Neural cell (in vitro differentiated cells): ENCODE measurements at regions not wholly inside any gene's neighbourhood (a gene's known extent, or its start where the extent isn't known, plus 50 kb on each side); places are given as distances from the start of the nearest gene placed in this dataset.

Experiments used
- H2AFZ ChIP-seq: fragments of 200-600, 300-800 bp; sonication (generic), shearing (Covaris generic); 2 replicates; pipeline ENCODE4 v1.6.0; 2014; ENCODE audit warnings: low read depth, mild to moderate bottlenecking, antibody characterized with exemption, low read length, moderate library complexity
- H3F3A ChIP-seq: fragments of 200-600 bp; shearing (Covaris generic); 2 replicates; pipeline ENCODE4 v1.6.1; 2016; ENCODE audit warnings: mild to moderate bottlenecking, moderate library complexity, mixed read lengths, antibody characterized with exemption, low read length; ENCODE audit not compliant: insufficient read depth, poor library complexity, severe bottlenecking
- H3K27ac ChIP-seq: fragments of 200-600, 300-800 bp; sonication (generic), shearing (Covaris generic); 2 replicates; pipeline ENCODE4 v1.5.1; 2014; ENCODE audit warnings: mild to moderate bottlenecking, low read length, moderate library complexity
- H3K27me3 ChIP-seq: fragments of 300-800, 200-600 bp; sonication (generic), shearing (Covaris generic); 2 replicates; pipeline ENCODE4 v1.6.0; 2014; ENCODE audit warnings: mild to moderate bottlenecking, low read depth, low read length, moderate library complexity; ENCODE audit not compliant: insufficient read depth
- H3K36me3 ChIP-seq: fragments of 300-800, 200-600 bp; sonication (generic), shearing (Covaris generic); 2 replicates; pipeline ENCODE4 v1.5.1; 2014; ENCODE audit warnings: mild to moderate bottlenecking, antibody characterized with exemption, low read length, moderate library complexity; ENCODE audit not compliant: insufficient read depth
- H3K4me2 ChIP-seq: fragments of 300-800, 200-600 bp; sonication (generic), shearing (Covaris generic); 2 replicates; pipeline ENCODE4 v1.6.0; 2014; ENCODE audit warnings: mild to moderate bottlenecking, low read length
- H3K4me3 ChIP-seq: fragments of 300-800, 200-600 bp; sonication (generic), shearing (Covaris generic); 2 replicates; pipeline ENCODE4 v1.5.1; 2014; ENCODE audit warnings: mild to moderate bottlenecking, low read length, moderate library complexity
- H3K79me2 ChIP-seq: fragments of 200-600 bp; shearing (Covaris generic); replicated peaks from 2 replicates; pipeline ENCODE4 v1.6.0; 2014; ENCODE audit warnings: mild to moderate bottlenecking, low read length, moderate library complexity; ENCODE audit not compliant: insufficient read depth
- H3K9ac ChIP-seq: fragments of 300-800, 200-600 bp; sonication (generic), shearing (Covaris generic); 2 replicates; pipeline ENCODE4 v1.6.1; 2016; ENCODE audit warnings: mild to moderate bottlenecking, low read length, mixed read lengths
- H3K9me2 ChIP-seq: fragments of 200-600 bp; shearing (Covaris generic); 2 replicates; pipeline ENCODE4 v1.6.1; 2016; ENCODE audit warnings: mild to moderate bottlenecking, low read length, mixed read lengths; ENCODE audit not compliant: insufficient read depth
- H3K9me3 ChIP-seq: fragments of 200-600, 300-800 bp; sonication (generic), shearing (Covaris generic); 2 replicates; pipeline ENCODE4 v1.6.1; 2016; ENCODE audit warnings: mild to moderate bottlenecking, mixed run types, low read length, moderate library complexity, mixed read lengths
- H4K20me1 ChIP-seq: fragments of 200-600 bp; shearing (Covaris generic); 2 replicates; pipeline ENCODE4 v1.6.1; 2016; ENCODE audit warnings: mild to moderate bottlenecking, mixed run types; ENCODE audit not compliant: insufficient read depth
- EP300 ChIP-seq: fragments of 450-650 bp; conservative IDR thresholded peaks from 2 replicates; pipeline ENCODE4 v1.6.1; 2014; ENCODE audit warnings: antibody characterized with exemption, mild to moderate bottlenecking, moderate library complexity; ENCODE audit not compliant: poor library complexity, severe bottlenecking
- EZH2 ChIP-seq: fragments of 200-600, 300-800 bp; shearing (Covaris generic), sonication (generic); IDR thresholded peaks from 2 replicates; pipeline ENCODE4 v1.6.1; 2014; ENCODE audit warnings: antibody characterized with exemption, low read length, borderline replicate concordance, mild to moderate bottlenecking; ENCODE audit not compliant: insufficient read depth, poor library complexity, severe bottlenecking
- MXI1 ChIP-seq: fragments of 450-650 bp; conservative IDR thresholded peaks from 2 replicates; pipeline ENCODE4 v1.6.1; 2014; ENCODE audit warnings: antibody characterized with exemption, mild to moderate bottlenecking; ENCODE audit not compliant: poor library complexity, severe bottlenecking
- POLR2AphosphoS5 ChIP-seq: IDR thresholded peaks from 2 replicates; pipeline ENCODE4 v1.6.1; 2012
- RAD21 ChIP-seq: fragments of 450-650 bp; conservative IDR thresholded peaks from 2 replicates; pipeline ENCODE4 v1.6.1; 2014; ENCODE audit warnings: antibody characterized with exemption, mild to moderate bottlenecking, moderate library complexity
- SMC3 ChIP-seq: fragments of 450-650 bp; conservative IDR thresholded peaks from 2 replicates; pipeline ENCODE4 v1.6.1; 2014; ENCODE audit warnings: antibody characterized with exemption, mild to moderate bottlenecking, moderate library complexity; ENCODE audit not compliant: poor library complexity
- TAF1 ChIP-seq: IDR thresholded peaks from 2 replicates; pipeline ENCODE4 v1.6.1; 2012; ENCODE audit warnings: low read depth
- TF ChIP-seq, protein P1 (sequence below): fragments of 450-650 bp; IDR thresholded peaks from 2 replicates; pipeline ENCODE4 v1.5.1; 2014; ENCODE audit warnings: antibody characterized with exemption, mild to moderate bottlenecking, moderate library complexity; ENCODE audit not compliant: poor library complexity, severe bottlenecking
- TF ChIP-seq, protein P2 (sequence below): IDR thresholded peaks from 2 replicates; pipeline ENCODE4 v1.6.1; 2012; ENCODE audit warnings: borderline replicate concordance

DNA sequence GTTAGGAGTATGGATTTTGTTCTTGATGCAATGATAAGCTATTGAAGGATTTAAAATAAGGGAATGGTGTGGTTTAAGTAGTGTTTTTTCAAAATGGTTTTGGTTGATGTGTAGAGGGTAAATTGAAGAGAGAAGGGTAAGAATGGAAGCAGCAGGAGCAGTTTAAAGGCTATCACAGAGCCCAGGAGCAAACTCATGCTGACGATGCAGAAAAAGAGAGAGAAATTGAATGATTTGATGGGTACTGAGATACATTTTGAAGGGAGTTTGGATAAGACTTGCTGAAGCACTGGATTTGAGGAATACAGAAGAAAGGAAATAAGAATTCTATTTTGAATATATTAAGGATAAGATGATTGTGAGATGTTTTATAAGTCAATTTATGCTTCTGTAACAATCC lies 300.8 kb upstream of the LYPLAL1 start:
- no peaks in the 10 kb centered on the region for H3K36me3 ChIP-seq
- H3K4me2 ChIP-seq, result no peak overlapping the region
- TF ChIP-seq EP300 (no peak), POLR2AphosphoS5 (no peak), SMC3 (no peak), EZH2 (no peak), MXI1 (no peak), RAD21 (no peak), TAF1 (no peak)
- TF ChIP-seq, protein P1, sequence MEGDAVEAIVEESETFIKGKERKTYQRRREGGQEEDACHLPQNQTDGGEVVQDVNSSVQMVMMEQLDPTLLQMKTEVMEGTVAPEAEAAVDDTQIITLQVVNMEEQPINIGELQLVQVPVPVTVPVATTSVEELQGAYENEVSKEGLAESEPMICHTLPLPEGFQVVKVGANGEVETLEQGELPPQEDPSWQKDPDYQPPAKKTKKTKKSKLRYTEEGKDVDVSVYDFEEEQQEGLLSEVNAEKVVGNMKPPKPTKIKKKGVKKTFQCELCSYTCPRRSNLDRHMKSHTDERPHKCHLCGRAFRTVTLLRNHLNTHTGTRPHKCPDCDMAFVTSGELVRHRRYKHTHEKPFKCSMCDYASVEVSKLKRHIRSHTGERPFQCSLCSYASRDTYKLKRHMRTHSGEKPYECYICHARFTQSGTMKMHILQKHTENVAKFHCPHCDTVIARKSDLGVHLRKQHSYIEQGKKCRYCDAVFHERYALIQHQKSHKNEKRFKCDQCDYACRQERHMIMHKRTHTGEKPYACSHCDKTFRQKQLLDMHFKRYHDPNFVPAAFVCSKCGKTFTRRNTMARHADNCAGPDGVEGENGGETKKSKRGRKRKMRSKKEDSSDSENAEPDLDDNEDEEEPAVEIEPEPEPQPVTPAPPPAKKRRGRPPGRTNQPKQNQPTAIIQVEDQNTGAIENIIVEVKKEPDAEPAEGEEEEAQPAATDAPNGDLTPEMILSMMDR, result no peak
- TF ChIP-seq, protein P2, sequence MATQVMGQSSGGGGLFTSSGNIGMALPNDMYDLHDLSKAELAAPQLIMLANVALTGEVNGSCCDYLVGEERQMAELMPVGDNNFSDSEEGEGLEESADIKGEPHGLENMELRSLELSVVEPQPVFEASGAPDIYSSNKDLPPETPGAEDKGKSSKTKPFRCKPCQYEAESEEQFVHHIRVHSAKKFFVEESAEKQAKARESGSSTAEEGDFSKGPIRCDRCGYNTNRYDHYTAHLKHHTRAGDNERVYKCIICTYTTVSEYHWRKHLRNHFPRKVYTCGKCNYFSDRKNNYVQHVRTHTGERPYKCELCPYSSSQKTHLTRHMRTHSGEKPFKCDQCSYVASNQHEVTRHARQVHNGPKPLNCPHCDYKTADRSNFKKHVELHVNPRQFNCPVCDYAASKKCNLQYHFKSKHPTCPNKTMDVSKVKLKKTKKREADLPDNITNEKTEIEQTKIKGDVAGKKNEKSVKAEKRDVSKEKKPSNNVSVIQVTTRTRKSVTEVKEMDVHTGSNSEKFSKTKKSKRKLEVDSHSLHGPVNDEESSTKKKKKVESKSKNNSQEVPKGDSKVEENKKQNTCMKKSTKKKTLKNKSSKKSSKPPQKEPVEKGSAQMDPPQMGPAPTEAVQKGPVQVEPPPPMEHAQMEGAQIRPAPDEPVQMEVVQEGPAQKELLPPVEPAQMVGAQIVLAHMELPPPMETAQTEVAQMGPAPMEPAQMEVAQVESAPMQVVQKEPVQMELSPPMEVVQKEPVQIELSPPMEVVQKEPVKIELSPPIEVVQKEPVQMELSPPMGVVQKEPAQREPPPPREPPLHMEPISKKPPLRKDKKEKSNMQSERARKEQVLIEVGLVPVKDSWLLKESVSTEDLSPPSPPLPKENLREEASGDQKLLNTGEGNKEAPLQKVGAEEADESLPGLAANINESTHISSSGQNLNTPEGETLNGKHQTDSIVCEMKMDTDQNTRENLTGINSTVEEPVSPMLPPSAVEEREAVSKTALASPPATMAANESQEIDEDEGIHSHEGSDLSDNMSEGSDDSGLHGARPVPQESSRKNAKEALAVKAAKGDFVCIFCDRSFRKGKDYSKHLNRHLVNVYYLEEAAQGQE, result no peak
- no peaks in the 10 kb centered on the region for H4K20me1 ChIP-seq
- H3F3A ChIP-seq, result no peaks in the 10 kb centered on the region
- no peak overlapping the region for H3K4me3 ChIP-seq
- no peak overlapping the region for H2AFZ ChIP-seq
- no peaks in the 10 kb centered on the region for H3K9me3 ChIP-seq
- H3K27me3 ChIP-seq, result no peaks in the 10 kb centered on the region
- H3K79me2 ChIP-seq, result no peaks in the 10 kb centered on the region
- H3K9ac ChIP-seq, result no peak overlapping the region
- H3K9me2 ChIP-seq, result no peaks in the 10 kb centered on the region
- H3K27ac ChIP-seq, result no peak overlapping the region

DNA sequence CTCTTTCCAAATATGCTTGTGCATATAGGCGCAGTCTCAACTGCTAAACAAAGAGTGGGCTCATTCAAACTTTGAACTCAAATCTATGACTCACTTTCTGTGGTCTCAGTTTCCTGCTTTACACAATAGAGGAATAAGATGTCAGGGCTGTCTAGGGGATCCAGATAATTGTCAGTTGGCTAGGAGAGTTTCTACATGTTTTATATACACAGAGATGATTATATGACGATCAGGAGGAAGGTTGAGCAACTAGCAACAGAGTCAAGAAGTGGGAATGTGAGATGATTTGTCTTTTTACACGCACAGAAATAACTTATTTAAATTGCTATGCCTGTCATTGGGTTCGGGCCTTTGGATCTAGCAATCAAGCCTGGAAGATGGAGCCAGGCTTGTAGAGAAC lies 299.4 kb upstream of the LYPLAL1 start:
- no peaks in the 10 kb centered on the region for H3K27me3 ChIP-seq

More for the DNA sequence above, 299.4 kb upstream of the LYPLAL1 start:
- TF ChIP-seq MXI1 (no peak), SMC3 (no peak), TAF1 (no peak), POLR2AphosphoS5 (no peak), EZH2 (no peak), RAD21 (no peak), EP300 (no peak)
- TF ChIP-seq, protein P1, result no peak
- TF ChIP-seq, protein P2, result no peak
- H2AFZ ChIP-seq, result no peak overlapping the region
- no peaks in the 10 kb centered on the region for H3K36me3 ChIP-seq
- no peaks in the 10 kb centered on the region for H3K79me2 ChIP-seq
- H3F3A ChIP-seq, result no peaks in the 10 kb centered on the region
- H3K9ac ChIP-seq, result no peak overlapping the region
- no peak overlapping the region for H3K4me2 ChIP-seq
- no peak overlapping the region for H3K4me3 ChIP-seq
- H3K9me2 ChIP-seq, result no peaks in the 10 kb centered on the region
- H4K20me1 ChIP-seq, result no peaks in the 10 kb centered on the region
- H3K27ac ChIP-seq, result no peak overlapping the region
- H3K9me3 ChIP-seq, result no peaks in the 10 kb centered on the region
